ENCODE measurements at regions not wholly inside any gene's neighbourhood (a gene's known extent, or its start where the extent isn't known, plus 50 kb on each side); places are given as distances from the start of the nearest gene placed in this dataset.

DNA sequence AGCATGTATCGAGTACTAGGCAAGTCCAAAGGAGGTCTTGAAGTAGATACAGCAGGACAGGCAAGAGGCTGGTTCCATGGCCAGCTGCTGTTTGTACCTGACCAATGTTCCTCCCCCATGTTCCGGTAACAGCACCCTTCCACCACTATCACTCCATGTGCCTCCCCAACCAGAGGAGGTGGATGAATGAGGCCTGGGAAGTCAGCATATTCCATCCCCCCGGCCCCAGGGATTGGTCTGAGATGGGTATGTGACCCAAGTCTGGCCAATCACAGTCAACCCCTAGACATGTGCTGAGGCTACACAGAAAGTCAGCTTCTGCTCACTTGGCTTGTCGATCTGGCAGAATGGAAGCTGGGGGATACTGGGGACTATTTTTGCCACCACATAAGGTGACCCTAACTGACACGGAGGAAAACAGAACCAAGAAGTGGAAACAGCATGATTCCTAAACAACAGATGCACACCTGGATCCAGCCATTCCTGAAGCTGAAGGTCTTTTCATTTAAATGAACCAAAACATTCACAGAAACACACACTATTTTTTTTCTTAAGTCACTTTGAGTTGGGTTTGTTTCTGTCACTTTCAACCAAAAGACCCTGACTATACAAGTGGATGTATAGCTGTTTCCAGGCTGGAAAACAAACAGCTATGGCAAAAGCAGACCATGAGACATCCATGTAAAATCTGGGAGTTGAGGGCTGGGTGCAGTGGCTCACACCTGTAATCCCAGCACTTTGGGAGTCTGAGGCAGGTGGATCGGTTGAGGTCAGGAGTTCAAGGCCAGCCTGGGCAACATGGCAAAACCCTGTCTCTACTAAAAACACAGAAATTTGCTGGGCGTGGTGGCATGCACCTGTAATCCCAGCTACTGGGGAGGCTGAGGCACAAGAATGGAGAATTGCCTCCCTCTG is 70.4 kb upstream of the PTPN1 start:
- peak overlapping the region; percentile 87 for H3K9ac ChIP-seq (ENCODE audit: control insufficient read depth, extremely low read depth, insufficient read depth, low read length)
- H2AFZ ChIP-seq (ENCODE audit: control insufficient read depth, low read length): no peak overlapping the region
- H3K4me3 ChIP-seq (ENCODE audit: control insufficient read depth in 2 of 3, extremely low read depth in 1 of 3, insufficient read depth in 2 of 3, low read depth in 1 of 3, low read length in 3 of 3): peak overlapping the region in 1 of 3 experiments; percentile 24

DNA sequence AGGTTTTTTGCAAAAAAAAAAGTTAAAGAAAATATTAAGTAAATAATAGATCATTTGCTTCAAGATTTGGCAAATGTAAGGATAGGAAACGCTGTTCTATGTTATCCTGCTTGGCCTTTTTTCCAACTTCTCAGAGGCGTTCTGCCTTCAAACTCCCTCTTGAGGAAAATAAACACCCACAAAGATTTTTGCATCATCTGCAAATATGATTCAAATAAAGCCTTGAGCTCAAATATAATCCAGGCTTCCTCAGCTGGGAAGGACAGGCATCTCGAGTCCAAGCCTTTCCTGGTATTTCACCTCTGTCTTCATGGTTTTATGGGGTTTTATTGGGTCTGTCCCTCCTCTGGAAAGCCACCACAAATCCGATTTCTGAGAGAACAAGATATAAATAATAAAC is 67.7 kb upstream of the PTPN1 start:
- peaks cover 2% of the 10 kb centered on the region for H3K9me1 ChIP-seq (ENCODE audit: control insufficient read depth, extremely low read depth, insufficient read depth, low read length)
- no peak for FAIRE-seq
- dilution Hi-C loops (cut with MboI; ENCODE audit: extremely low pct_ligation_motif_present, low sequenced_read_pairs): no loop called here
- DNase-seq (ENCODE audit: low read depth, low spot score): no peak
- no peak overlapping the region for H3K4me2 ChIP-seq (ENCODE audit: control insufficient read depth, extremely low read depth, insufficient read depth, low read depth, low read length)
- H3K9me3 ChIP-seq (ENCODE audit: control insufficient read depth, low read depth, low read length): no peaks in the 10 kb centered on the region
- no peaks in the 10 kb centered on the region for H3K27me3 ChIP-seq (ENCODE audit: control insufficient read depth, extremely low read depth, insufficient read depth, low read length)
- H3K4me1 ChIP-seq (ENCODE audit: control insufficient read depth, extremely low read depth, insufficient read depth, low read length): peaks cover 36% of the 10 kb centered on the region
- no peaks in the 10 kb centered on the region for H4K20me1 ChIP-seq (ENCODE audit: control insufficient read depth, extremely low read depth, insufficient read depth, low read length)
- no peaks in the 10 kb centered on the region for H3K36me3 ChIP-seq (ENCODE audit: control insufficient read depth in 2 of 2, extremely low read depth in 1 of 2, insufficient read depth in 2 of 2, low read length in 2 of 2)
- no peak overlapping the region for H3K9ac ChIP-seq (ENCODE audit: control insufficient read depth, extremely low read depth, insufficient read depth, low read length)
- no peak overlapping the region for H3K27ac ChIP-seq (ENCODE audit: control insufficient read depth, insufficient read depth, low read length)
- no peak for TF ChIP-seq CTCF (optimal IDR thresholded peaks at IDR 0.05 in 1 of 3, IDR thresholded peaks at IDR 0.05 in 1 of 3, conservative IDR thresholded peaks at IDR 0.05 in 1 of 3; ENCODE audit: extremely low read depth in 1 of 3, insufficient read depth in 2 of 3, low read length in 3 of 3)
- TF ChIP-seq EZH2 (IDR thresholded peaks at IDR 0.05; ENCODE audit: low read length): no peak
- no peak overlapping the region for H3K4me3 ChIP-seq (ENCODE audit: control insufficient read depth in 2 of 3, extremely low read depth in 1 of 3, insufficient read depth in 2 of 3, low read depth in 1 of 3, low read length in 3 of 3)
- no peak overlapping the region for H2AFZ ChIP-seq (ENCODE audit: control insufficient read depth, low read length)
- H3K79me2 ChIP-seq (ENCODE audit: control insufficient read depth, insufficient read depth, low read length): no peaks in the 10 kb centered on the region

More for the DNA sequence above, 70.4 kb upstream of the PTPN1 start:
- H4K20me1 ChIP-seq (ENCODE audit: control insufficient read depth, extremely low read depth, insufficient read depth, low read length): no peaks in the 10 kb centered on the region
- H3K36me3 ChIP-seq (ENCODE audit: control insufficient read depth in 2 of 2, extremely low read depth in 1 of 2, insufficient read depth in 2 of 2, low read length in 2 of 2): no peaks in the 10 kb centered on the region
- peaks cover 46% of the 10 kb centered on the region for H3K4me1 ChIP-seq (ENCODE audit: control insufficient read depth, extremely low read depth, insufficient read depth, low read length)
- H3K4me2 ChIP-seq (ENCODE audit: control insufficient read depth, extremely low read depth, insufficient read depth, low read depth, low read length): peak overlapping the region; percentile 78
- DNase-seq (ENCODE audit: low read depth, low spot score) (no peak), FAIRE-seq (no peak)
- H3K27me3 ChIP-seq (ENCODE audit: control insufficient read depth, extremely low read depth, insufficient read depth, low read length): no peaks in the 10 kb centered on the region
- peak overlapping the region; percentile 99 for H3K27ac ChIP-seq (ENCODE audit: control insufficient read depth, insufficient read depth, low read length)
- H3K9me1 ChIP-seq (ENCODE audit: control insufficient read depth, extremely low read depth, insufficient read depth, low read length): peaks cover 2% of the 10 kb centered on the region
- dilution Hi-C loops (cut with MboI; ENCODE audit: extremely low pct_ligation_motif_present, low sequenced_read_pairs): no loop called here
- H3K79me2 ChIP-seq (ENCODE audit: control insufficient read depth, insufficient read depth, low read length): no peaks in the 10 kb centered on the region
- TF ChIP-seq EZH2 (IDR thresholded peaks at IDR 0.05; ENCODE audit: low read length) (no peak), CTCF (optimal IDR thresholded peaks at IDR 0.05 in 1 of 3, IDR thresholded peaks at IDR 0.05 in 1 of 3, conservative IDR thresholded peaks at IDR 0.05 in 1 of 3; ENCODE audit: extremely low read depth in 1 of 3, insufficient read depth in 2 of 3, low read length in 3 of 3) (no peak)
- H3K9me3 ChIP-seq (ENCODE audit: control insufficient read depth, low read depth, low read length): no peaks in the 10 kb centered on the region

Data from keratinocyte (primary cell).